Brain microvascular endothelial cell (primary cell): ENCODE measurements at regions not wholly inside any gene's neighbourhood (a gene's known extent, or its start where the extent isn't known, plus 50 kb on each side); places are given as distances from the start of the nearest gene placed in this dataset.

ENCODE experiments used
- DNase-seq: peaks from one replicate; pipeline ENCODE4 v3.0.0-alpha.2; 2020
- H3K27ac ChIP-seq: fragments of 250-450 bp; sonication (Bioruptor Pico); 2 replicates; pipeline ENCODE4 v1.5.1; 2020; ENCODE audit warnings: mild to moderate bottlenecking, moderate library complexity
- H3K27me3 ChIP-seq: fragments of 250-450 bp; sonication (Bioruptor Pico); replicated peaks from 2 replicates; pipeline ENCODE4 v1.5.1; 2020; ENCODE audit warnings: mild to moderate bottlenecking
- H3K36me3 ChIP-seq: fragments of 250-450 bp; sonication (Bioruptor Pico); replicated peaks from 2 replicates; pipeline ENCODE4 v1.5.1; 2020; ENCODE audit warnings: mild to moderate bottlenecking
- H3K4me3 ChIP-seq: 2 replicates; pipeline ENCODE4 v1.5.1; 2011; ENCODE audit warnings: low read depth, mild to moderate bottlenecking, control low read depth, low read length, moderate library complexity
- CTCF ChIP-seq: IDR thresholded peaks from 2 replicates; pipeline ENCODE4 v1.5.1; 2011; ENCODE audit warnings: low read depth, mild to moderate bottlenecking, moderate library complexity, low read length, control low read depth, inconsistent platforms; ENCODE audit errors: missing control alignments
- in situ Hi-C: cut with HindIII; loops from 2 replicates; pipeline ENCODE4 v1.10.0; 2017; ENCODE audit warnings: low sequenced_read_pairs, low pct_ligation_motif_present

GRCh38 chr5:1702318-1702717, 97.3 kb downstream of the MRPL36 start:
- Histone ChIP-seq H3K36me3 (no peaks in the 10 kb centered on the region), H3K27me3 (no peaks in the 10 kb centered on the region), H3K4me3 (no peak overlapping the region), H3K27ac (no peak overlapping the region)
- no peak for TF ChIP-seq CTCF
- DNase-seq: no peak
- in situ Hi-C loops: no loop called here

GRCh38 chr5:1701884-1702283, 97.8 kb downstream of the MRPL36 start:
- in situ Hi-C loops: no loop called here
- no peak for TF ChIP-seq CTCF
- H3K27me3 ChIP-seq: no peaks in the 10 kb centered on the region
- no peak overlapping the region for H3K4me3 ChIP-seq
- no peak overlapping the region for H3K27ac ChIP-seq
- no peak for DNase-seq
- no peaks in the 10 kb centered on the region for H3K36me3 ChIP-seq

GRCh38 chr5:1701216-1701864, 98.3 kb downstream of the MRPL36 start:
- Histone ChIP-seq H3K27me3 (no peaks in the 10 kb centered on the region), H3K27ac (no peak overlapping the region), H3K36me3 (no peaks in the 10 kb centered on the region), H3K4me3 (no peak overlapping the region)
- DNase-seq: no peak
- no peak for TF ChIP-seq CTCF
- in situ Hi-C loops: no loop called here

GRCh38 chr5:1699394-1699793, 100.2 kb downstream of the MRPL36 start:
- DNase-seq: no peak
- no peak overlapping the region for H3K4me3 ChIP-seq
- in situ Hi-C loops: no loop called here
- TF ChIP-seq CTCF: no peak
- no peaks in the 10 kb centered on the region for H3K27me3 ChIP-seq
- H3K36me3 ChIP-seq: no peaks in the 10 kb centered on the region
- no peak overlapping the region for H3K27ac ChIP-seq

GRCh38 chr5:1698589-1699316, 100.9 kb downstream of the MRPL36 start:
- H3K36me3 ChIP-seq: no peaks in the 10 kb centered on the region
- no peak for DNase-seq
- no peak for TF ChIP-seq CTCF
- no peak overlapping the region for H3K4me3 ChIP-seq
- H3K27ac ChIP-seq: no peak overlapping the region
- H3K27me3 ChIP-seq: no peaks in the 10 kb centered on the region
- in situ Hi-C loops: no loop called here
